NT2/D1 (cell line): ENCODE measurements at regions not wholly inside any gene's neighbourhood (a gene's known extent, or its start where the extent isn't known, plus 50 kb on each side); places are given as distances from the start of the nearest gene placed in this dataset.

Experiments used
- SUZ12 ChIP-seq: IDR thresholded peaks from 2 replicates; pipeline ENCODE4 v1.6.1; 2011; ENCODE audit not compliant: insufficient read length, insufficient read depth; ENCODE audit errors: extremely low read depth
- YY1 ChIP-seq: IDR thresholded peaks from 2 replicates; pipeline ENCODE4 v1.6.1; 2011; ENCODE audit not compliant: insufficient read length, insufficient read depth

GRCh38 chr21:16198546-16198945 lies 468.8 kb downstream of the USP25 start:
- TF ChIP-seq YY1, result no peak
- no peak for TF ChIP-seq SUZ12
